ENCODE measurements at regions not wholly inside any gene's neighbourhood (a gene's known extent, or its start where the extent isn't known, plus 50 kb on each side); places are given as distances from the start of the nearest gene placed in this dataset.
"Not testable (repeated sequence)": the region's sequence is repeated elsewhere in the genome, so short reads cannot be mapped to it uniquely, and the experiment has no call there.

GRCh38 chr21:35559128-35559828, 501.0 kb downstream of the SETD4 start:
- DNase-seq, result no peak

DNA sequence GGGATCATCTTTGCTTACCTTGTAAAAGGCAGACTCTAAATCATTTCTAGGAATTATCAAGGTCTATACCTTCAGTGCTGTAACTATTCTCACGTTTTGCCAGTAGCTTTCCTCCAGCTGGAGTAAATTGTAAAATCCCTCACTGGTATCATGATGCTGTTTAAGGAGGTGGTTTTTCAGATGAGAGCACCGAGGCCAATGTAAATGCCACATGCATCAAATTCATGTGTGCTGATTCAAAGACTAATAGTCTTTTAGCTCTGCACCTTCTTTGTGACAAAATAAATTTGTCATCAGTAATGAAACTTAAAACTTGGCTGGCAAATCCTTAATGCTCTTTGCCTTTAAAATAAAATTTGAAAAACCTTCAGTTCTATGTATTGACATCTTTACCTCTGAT, 503.8 kb downstream of the SETD4 start:
- no peak for DNase-seq

GRCh38 chr21:35552483-35552882, 503.4 kb upstream of the RUNX1 start:
- not testable (repeated sequence) for DNase-seq

DNA sequence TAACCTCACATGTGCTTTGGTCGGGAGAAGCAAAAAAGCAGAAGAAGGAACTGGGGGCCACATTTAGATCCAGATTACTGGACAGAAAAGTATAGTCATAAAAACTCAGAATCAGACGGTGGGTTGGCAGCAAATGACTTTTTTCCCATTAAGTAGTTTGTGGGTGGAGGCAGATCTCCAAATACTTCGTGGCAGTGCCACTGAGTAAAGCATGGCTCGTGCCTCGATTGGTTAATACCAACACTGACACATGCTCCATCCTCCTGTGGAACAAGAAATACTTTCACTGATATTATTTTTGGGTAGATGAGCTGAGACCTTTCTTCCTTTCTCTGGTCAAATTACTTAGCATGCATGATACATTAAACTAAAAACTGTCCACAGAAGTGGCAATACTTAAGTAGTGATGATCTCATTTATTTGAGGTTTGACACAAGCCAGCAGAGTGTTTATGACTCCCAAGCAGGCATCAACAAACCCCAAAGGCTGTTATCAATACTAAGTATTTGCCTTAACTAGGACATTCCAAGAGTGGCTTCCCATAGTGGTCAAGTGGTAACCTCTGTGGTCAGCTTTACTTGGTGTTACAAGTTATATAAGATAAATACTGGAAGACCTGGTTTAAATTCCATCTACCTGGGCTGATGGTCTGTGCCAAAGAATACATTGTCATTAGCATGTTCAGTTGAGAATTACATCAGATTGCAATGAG, 500.0 kb upstream of the RUNX1 start:
- DNase-seq, result no peak

DNA sequence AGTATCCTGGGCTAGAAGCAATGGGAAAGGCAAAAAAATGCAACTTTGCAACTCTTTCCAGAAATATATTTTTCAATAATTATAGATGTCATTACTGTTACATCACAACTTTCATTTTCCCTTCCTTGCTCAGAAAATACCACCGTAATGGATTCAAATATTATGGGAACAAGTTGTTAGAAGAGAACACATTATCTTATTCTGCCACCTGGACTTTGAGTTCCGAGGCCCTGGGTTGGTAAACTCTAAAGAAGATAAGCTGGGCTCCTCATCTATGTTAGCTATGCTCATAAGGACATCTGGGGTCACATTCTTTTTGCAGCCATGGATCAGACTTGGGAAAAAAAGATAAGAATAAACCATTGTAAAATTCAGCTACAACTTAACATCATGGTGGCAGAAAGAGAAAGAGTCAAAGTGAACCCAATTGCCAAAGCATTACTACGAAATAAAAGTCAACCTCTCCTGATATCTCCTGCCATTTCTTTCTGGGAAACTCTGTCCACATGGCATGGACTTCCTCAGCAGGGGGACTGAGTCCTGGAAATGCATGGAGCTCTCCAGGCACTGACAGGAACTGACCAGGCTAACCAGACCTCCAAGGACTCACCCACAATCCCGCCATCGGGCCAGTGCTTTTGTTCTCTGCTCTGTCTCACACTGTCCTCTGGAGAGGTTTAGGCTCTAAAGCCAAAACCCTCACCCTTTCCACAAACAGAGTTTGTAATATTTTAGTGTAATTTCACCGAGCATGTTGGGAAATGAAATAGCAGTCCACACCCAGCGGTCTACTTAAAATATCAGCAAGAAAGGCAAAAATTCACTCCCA, 499.1 kb upstream of the RUNX1 start:
- DNase-seq, result no peak

GRCh38 chr21:35543746-35544145, 494.6 kb upstream of the RUNX1 start:
- peak; percentile 3 for DNase-seq

DNA sequence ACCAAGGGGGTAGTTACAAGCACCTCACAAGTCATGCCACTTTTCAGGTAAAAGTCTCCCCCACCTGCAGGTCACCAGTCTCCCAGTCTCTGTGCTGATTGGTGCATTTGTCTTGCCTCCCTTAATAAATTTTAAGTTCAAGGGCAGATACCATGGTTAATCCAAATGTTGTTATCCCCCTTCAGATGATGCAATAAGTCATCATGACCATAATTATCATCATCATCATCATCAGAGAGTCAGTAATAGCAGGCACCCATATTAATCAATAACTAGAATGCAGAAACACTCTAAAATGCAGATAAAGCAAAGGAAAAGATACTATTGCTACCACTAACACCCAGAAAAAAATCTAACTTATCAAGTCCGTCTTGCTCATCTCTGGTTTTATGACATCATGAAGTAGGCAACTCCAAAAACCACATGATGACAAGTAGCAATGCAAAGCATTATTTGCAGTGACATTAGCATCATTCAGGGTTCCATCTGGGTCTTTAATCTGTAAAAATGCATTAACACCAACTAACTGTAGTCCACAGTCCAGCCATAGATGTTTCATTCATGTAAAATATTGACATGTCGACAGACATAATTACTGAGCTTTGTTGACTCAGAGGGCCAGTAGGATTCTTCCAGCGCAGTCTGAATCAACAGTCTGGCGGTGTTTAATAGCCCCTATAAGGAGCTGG, 492.0 kb upstream of the RUNX1 start:
- no peak for DNase-seq

DNA sequence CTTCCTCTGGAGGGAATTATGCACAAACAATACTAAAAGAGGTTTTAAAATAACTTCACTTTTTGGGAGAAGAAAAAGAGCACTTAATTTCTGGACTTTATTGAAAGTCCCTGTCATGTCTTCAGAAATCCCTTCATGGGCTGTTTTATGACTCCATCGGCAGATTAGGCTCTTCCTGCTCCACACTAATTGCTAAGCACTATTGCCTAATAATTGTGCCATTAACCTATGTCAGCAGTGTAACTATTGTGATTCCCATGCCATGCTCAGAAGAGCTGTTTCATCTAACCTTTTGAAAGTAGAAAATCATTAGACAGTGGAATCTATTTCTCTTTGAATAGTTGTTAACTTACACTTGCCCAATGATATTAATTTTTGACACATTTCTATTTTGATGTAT, 489.3 kb upstream of the RUNX1 start:
- no peak for DNase-seq

GRCh38 chr21:35537604-35538003, 488.5 kb upstream of the RUNX1 start:
- no peak for DNase-seq

GRCh38 chr21:35533893-35534292, 484.8 kb upstream of the RUNX1 start:
- DNase-seq, result no peak

GRCh38 chr21:35530766-35531165, 481.7 kb upstream of the RUNX1 start:
- no peak for DNase-seq

DNA sequence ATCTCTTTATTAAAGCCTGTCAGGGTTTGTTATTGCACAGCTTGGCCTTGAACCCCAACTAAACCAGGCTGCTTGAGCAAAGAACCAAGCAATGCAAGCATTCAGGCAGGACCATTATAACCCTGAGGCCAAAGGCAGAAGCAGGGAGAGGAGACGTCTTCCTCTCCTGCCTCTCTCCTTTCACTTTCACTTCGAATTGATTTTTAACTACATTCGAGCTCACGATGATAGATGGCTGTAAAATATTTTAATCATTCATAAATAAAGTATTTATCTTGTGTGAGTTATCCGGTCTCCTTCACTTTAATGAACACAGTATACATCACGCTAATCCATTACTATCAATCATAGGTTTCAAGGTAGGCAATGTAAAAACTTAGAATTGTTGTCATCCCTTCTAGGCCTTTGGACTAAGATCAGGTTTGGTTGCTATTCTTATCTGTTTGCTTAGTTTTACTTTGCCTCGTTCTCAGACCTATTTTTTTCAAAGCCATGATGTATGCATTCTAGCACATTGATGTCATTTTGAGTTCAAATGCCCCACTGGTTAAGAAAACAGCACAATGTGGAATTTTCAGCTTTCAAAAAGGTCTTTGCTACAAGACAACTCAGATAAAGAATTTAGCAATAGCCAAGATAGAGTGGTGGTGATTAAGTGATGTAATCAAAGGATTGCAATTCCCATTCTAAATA, 480.2 kb upstream of the RUNX1 start:
- no peak for DNase-seq

DNA sequence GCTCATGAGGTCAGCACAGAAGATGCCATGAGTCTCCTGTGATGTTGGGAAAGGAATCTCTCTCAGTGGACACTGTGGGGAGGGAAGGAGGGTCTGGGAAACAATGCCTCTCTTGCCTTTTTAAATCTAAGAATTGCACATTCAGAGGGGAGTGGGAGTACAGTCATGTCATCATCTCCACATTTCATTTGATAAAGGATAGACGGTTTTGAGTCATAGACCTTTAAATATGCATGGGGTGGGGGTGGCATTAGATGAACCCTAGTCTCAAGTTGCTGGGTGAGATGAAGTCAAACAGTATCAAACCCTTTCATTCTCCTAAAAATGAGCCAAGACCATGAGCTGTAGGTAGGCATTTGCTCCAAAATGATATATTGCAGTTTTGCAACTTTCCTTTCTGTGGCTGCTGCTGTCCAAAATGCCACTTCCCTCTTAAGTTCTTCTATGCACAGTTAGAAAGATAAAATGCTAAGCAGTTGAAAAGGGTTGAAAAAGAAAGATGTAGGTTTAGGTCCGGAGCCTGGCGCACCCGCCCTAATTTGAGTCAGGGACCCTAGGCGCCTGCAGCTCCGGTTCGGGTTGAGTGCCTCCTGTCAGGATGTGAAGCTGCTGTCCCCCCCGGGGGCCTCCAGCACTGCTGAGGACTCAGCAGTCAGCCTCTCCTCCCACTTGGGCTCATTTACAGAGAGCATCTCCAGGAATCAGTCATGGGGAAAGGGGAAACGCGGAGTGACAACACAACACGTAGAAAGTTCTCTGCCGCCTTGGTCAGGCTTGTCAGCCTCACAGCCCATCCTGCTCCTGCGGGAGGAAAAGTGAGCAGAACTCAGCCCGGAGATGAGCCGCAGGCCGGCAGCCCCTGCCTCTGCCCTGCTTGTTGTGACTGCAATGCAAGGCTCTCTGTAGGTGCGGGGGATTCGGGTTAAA, 479.3 kb upstream of the RUNX1 start:
- no peak for DNase-seq

GRCh38 chr21:35527358-35527757, 478.3 kb upstream of the RUNX1 start:
- DNase-seq, result no peak

DNA sequence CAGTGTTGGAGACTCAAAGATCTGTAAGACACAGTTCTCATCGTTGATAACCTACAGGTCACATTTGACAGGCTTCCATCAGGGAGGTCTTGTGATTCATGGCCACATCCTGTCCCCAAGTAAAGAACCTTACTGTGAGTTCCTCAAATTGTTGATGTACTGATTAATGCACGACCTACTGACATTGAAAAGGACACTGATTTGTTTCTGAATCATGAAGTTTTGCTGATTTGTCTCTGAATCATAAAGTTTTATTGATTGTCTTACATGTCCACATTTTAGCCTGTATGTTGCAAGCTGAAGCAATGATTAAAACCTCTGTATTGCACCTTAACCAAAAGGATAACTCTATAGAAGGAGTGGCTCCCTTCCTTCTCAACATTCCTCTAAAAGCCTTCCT, 476.3 kb upstream of the RUNX1 start:
- DNase-seq, result no peak

DNA sequence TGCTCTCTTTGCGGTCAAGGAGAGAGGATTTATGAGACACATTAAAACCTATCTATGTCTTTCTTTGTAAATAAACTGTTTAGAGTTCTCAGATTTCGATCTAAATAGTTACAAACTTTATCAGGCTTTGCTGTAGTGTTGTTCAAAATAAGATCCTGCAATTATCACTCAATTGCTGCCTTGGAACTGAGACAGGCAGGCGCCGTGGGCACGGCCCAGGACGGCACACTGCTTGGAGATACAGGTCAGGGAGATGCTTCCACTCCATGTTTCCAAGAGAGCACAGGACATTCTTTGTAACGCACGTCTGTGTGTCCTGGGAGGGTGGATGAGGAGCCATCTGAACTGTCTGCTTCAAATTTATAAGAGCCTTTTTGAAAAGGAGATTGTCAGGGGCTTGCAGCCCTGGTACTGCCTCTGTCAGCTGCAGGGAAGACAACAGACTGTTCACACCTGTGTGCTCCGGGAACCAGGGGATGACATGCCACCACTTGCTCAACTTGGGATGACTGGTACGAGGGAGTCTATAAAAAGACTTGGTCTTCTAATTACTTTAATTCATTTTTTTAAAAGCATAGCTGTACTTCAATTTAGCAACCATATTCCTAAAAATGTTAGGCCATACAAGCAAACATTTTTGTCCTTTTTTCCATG, 472.9 kb upstream of the RUNX1 start:
- DNase-seq, result no peak

DNA sequence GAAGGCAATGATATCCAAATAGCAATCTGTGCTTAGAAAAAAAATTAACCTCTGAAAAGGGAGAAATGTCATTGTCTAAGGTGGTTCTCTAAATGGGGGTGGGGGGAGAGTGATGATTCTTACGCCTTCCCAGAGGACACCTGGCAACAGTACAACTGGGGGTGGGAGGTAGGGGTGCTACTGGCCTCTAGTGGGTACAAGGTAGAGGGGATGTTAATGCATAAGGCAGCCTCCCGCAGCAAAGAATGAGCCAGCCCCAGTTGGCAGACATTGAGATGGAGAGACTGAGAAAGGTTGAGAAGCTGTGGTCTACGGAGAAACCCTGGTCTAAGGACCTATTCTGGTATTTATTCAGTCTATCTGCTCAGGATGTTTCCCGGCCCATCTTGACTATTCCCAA, 472.2 kb upstream of the RUNX1 start:
- DNase-seq, result no peak

DNA sequence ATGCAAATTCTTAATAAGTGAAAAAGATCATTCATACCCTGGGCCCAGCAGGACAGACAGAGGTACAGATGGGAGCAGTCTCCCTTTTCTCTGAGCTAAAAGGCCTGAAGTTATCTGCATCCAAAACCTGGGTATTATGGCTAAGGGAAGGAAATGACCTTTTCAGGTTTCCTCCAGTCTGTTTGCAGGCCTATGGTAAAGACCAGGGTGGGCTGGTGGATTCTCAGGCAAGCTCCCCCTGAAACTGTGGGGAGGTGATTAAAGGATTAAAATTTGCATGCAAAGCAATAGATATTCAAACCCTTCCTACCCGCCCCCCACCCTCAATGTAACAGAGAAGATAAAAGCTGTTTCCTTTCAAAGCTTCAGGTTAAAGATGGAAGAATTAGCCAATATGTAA, 471.8 kb upstream of the RUNX1 start:
- no peak for DNase-seq

GRCh38 chr21:35520302-35520701, 471.2 kb upstream of the RUNX1 start:
- no peak for DNase-seq

DNA sequence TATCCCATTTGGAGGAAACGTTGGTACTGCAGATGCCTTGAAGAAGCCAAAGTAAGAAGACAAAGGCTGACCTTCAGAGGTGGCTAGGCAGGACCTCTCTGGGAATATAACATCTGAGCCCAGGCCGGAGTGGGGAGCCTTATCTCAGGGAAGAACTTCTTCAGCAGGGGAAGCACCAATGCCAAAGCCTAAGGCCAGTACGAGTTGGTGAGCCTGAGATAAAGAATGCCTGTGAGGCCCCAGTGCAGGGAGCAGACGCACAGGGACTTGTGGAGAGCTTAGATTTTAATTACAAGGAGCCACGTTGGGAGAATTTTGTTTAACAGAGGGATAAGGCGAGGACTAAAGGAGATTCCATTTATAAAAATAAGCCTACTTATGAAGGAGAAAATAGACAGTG, 468.8 kb upstream of the RUNX1 start:
- no peak for DNase-seq

- not testable (repeated sequence) for DNase-seq
Observed at GRCh38 chr21:35516292-35516691, 467.2 kb upstream of the RUNX1 start.

Data from NCI-H1092 treated with DMSO at 0.1 percent for 48 hours (cell line).